HL-60/S4 treated with retinoic acid at 250 ng/mL for 4 days and 3 days (cell line): ENCODE measurements at regions not wholly inside any gene's neighbourhood (a gene's known extent, or its start where the extent isn't known, plus 50 kb on each side); places are given as distances from the start of the nearest gene placed in this dataset.

Experiments
- in situ Hi-C: fragments of 300-500 bp; cut with MboI; formaldehyde crosslinking; loops from 2 replicates; pipeline ENCODE4 v1.7.0; 2022; ENCODE audit warnings: low sequenced_read_pairs

DNA sequence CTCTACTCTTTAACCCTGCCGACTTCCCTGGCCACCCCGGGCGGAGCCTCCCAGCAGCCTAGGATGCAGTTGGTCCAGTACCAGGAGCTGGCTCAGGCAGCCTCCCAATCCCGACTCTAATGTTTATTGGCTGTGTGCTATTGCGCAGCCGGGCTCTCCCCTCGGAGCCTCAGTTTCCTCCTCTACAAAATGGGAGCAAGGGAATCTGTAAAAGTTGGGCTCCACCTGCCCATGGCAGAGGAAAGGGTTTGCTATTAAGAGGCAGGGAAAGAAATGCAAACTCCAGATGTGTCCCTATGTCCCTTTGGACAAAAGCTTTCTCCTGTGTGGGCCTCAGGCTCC lies 140.8 kb upstream of the PJA1 start:
- in situ Hi-C loops, result no loop called here

DNA sequence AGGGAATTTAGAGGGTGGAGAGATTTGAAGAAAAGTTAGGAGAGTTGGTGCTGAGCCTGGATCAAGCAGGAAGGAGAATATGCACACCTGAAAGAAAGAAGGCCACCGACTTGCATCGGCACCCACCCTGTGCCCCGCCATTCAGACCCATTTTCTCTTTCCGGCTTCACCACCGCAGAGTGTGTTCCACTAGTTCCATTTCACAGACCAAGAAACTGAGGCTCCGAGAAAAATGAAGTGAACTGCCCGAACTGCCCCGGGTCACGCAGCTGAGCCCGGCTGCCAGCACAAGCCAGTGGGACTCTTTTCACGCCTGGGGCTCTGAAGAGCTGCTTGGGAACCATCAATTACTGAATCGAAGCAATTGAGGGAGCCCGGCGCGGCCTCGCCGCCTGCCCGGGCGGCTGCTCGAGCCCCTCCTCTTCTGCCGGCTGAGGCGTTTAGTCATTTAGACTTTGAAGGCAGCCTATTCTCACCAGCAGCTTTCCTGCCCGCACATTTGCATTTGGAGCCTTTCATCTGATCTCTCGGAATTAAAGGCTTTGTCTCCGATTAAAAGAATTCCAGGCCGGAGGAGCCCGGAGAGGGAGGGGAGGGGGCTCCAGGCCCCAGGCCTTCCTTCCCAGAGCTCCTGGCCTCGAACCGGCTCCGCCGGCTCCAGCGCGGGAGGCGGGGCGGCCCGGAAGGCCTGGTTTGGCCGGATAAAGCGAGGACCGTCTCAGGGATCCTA lies 140.2 kb upstream of the PJA1 start:
- in situ Hi-C loops, result no loop called here

DNA sequence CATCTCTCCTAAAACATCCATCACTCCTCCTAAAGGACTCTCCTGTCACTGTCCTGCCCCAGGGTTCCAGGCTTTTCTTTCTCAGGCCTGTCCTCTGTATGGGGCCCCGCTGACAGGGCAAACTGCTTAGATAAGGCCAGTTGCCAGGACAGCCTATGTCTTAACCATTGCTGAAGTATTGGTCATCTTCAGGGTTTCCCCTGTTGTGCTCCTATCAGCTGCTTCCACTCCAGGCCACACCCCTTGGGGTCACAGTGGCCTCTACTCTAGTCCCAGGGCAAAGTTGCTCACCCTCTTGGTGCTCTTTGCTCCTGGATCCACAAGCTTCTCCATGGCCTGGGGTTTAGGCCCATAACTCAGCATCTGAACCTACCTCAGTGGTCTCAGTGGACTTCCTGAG lies 138.0 kb upstream of the PJA1 start:
- in situ Hi-C loops, result no loop called here

GRCh38 chrX:69299951-69300714 lies 134.9 kb upstream of the PJA1 start:
- in situ Hi-C loops, result no loop called here

DNA sequence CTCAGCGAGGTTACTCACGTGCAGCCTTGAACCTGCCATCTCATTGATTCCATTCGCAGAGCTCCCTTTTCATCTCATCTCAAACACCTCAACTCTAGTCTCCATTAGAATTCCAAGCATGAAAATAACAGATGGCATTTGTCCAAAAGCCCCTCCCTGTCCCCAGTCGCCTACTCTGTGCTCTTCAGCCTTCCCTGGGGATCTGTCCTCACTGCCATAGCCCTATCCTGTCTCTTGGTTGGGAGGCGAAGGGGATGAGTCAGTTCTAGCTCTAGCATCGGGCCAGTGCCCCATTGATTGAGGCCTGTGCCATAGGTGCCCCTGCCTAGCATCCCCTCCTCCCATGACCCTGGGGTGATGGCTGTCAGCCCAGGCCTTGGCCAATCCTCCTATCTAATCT lies 134.0 kb upstream of the PJA1 start:
- in situ Hi-C loops, result no loop called here

- in situ Hi-C loops, result no loop called here
Observed at GRCh38 chrX:69298466-69299140, 133.3 kb upstream of the PJA1 start.

DNA sequence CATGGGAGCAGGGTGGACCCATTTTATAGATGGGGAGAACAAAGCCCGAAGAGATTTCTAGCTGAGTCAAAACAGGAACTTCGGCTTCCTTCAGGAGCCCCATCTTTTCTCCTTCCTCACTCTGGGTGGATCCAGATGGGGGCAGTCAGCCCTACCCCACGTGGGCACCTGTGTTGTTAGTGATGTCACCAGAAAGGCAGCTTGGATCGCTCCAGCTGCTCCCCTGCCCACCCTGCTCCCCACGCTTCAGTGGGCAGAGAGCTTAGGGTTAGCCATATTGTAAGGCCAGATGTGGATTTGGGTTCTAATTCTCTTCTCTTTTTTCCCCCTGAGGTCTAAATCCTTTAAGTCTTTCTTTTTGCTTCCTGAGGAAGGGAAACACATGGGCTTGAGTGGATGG lies 132.3 kb upstream of the PJA1 start:
- in situ Hi-C loops, result no loop called here

DNA sequence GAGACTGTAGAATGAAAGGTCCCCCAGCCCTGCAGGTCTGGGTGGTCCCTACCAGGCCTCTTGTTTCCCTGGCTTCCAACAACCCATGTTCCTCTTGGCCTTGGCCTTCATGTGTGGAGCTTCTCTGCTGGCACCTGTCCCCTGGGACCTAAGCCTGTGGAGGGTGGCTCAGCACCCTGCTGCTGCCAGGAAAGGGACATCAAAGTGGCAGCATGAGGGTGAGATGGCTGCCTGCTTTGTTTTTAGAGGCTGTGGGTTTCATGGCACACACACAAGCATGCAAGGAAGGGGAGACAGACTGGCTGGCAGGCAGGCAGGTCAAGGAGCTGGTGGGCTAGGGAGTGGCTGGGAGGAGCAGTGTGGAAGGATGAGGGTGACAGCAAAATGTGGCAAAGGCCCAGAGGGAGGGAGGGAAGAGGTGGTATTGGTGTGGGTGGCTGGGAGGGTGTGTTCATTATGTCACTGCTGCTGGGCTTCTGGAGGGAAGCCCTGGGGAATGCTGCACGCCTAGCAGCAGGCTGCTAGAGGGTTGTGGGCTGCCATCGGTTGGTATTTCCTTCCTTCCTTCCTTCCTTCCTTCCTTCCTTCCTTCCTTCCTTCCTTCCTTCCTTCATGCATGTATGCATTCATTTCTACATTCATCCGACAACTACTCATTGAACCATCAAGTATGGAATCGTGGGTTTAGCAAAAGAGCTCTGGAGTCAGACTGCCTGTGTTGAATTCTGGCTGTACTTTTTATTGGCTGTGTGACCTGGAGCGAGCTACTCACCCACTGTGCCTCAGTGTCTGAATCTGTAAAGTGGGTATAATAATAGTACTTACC lies 128.7 kb upstream of the PJA1 start:
- in situ Hi-C loops, result no loop called here

DNA sequence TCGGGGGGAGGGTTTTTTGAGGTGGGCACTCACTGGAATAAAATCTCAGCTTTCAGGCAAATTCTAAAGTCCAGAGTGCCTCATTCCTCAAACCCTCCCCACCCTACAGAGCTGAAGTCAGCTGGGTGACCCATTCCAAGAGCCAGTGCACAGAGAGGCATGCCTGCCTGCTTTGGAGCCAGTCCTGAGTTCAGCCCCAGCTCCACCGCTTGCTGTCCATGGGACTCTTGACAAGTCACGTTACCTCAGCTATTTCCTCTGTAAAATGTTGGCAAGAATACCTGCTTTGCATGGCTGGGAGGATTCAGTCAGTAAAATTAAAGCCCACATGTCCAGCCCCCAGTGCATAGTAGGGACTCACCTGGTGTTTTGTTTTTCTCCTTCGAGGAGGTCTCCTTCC lies 125.9 kb upstream of the PJA1 start:
- in situ Hi-C loops, result no loop called here

DNA sequence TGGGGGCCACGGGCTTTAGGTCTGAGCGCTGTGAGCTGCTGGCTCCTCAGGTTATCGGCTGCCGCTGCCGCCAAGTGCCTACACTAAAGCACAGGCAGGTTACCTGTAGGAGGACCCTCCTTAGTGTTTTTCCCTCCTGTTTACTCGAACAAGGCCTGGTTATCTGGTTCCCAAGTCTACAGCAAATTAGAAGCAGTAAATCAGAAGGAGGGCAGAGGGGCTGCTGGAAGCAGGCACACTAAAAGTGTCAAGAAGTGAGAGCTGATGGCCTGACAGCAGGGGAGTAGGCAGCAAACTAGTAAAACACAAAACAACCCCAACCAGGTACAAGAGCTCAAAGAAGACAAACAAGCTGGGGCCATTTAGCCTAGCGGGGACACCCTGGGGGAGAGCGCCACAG lies 125.0 kb upstream of the PJA1 start:
- in situ Hi-C loops, result no loop called here

DNA sequence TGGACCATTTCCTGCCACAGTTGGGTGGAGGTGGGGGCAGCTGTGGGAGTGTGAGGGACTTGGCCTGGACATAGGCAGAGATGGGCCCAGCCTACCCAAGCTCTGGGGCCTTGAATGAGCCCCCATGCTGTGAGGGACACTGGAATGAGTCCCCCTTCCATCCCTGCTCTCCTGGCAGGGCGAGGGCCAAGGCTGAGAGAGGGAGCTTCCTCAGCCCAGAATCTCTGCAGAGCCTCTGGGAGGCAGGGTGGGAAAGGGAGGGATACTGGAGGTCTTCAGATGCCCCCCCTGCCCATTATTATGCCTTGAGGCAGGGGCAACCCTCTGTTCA lies 124.5 kb upstream of the PJA1 start:
- in situ Hi-C loops, result no loop called here

- in situ Hi-C loops, result no loop called here
Observed at GRCh38 chrX:69289046-69289792, 124.0 kb upstream of the PJA1 start.

DNA sequence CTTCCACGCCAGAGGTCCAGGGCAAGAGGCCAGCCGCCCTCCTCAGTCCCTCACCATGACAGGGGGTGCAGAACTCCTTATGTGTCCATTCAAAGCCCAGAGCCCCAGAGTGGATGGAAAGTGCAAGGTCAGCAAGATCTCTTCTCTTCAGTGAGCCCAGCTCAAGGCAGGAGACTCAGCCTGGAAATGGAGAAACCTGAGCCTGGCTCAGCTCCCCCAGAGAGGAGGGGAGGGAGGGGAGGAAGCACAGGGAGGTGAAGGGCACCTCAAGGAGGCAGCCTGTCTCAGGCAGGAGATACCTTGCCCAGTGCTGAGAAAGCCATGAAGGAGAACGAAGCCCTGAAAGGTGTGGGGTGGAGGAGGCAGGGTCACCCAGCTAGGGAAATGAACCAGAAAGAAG lies 121.8 kb upstream of the PJA1 start:
- in situ Hi-C loops, result no loop called here

DNA sequence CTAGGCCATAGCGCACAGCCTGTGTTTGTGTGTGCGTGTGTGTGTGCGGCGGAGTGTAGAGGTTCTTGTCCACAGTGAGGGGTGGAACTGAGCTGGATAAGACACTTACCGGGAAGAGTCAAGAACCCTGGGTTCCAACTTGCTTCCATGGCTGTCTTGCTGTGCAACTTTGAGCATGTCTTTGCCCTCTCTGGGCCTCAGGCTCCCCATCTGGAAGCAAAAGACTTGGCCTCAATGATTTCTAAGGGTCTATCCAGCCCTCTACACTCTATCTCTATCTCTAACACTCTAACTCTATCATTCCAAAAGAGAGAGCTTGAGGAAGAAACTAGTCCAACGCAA lies 121.3 kb upstream of the PJA1 start:
- in situ Hi-C loops, result no loop called here

DNA sequence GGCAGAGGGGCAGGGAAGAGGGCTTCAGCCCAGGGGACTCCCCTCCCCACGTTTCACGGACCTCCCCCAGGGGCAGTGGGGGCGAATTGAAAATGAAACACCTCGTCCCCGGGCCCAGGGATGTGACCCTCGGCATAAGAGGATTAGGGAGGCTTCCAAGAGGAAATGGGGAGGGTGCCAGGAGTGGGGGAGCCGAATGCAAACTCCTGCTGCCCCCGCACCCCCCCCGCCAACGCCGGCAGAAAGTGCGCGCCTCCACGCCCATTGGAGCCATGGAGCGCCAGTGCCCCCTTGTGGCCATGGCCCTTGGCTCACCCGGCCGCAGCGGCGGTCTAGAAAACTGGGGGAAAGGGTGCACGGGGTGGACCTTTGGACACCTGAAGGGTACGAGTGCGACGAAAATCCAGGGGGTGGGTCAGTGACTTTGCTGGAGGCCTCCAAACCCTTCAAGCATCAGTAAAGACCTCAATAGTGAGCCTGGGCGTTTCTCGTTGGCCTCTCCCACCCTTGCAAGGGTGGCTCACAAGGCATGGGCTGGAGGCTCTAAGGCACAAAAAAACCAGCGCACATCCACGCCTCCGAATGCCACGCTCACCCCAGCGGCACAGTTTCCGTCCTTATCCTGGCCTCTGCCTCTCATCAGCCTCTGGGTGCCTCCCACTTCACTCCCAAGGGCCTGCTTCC lies 120.8 kb upstream of the PJA1 start:
- in situ Hi-C loops, result no loop called here

DNA sequence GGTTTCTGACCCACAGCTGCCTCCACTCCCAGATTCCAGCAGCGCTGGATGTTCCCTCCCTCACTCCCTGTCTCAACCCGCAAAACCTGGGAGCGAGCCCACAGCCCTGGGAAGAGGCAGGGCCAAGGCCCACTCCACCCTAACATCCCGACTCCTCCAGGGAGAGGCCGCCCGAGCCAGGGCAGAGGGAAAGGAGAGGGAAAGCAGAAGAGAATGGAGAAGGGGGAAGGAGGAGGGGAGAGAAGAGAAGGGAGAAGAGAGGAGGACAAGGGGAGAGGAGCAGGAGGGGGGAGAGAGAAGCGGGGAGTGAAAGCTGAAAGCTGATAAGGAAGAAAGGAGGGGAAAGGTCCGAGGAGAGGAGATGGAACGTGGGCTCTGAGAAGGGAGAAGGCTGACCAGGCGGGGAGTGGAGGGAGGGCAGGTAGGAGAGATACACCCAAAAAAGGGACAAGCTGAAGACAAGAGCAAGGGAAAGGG lies 120.2 kb upstream of the PJA1 start:
- in situ Hi-C loops, result no loop called here

- in situ Hi-C loops, result no loop called here
Observed at GRCh38 chrX:69284491-69284890, 119.2 kb upstream of the PJA1 start.

- in situ Hi-C loops, result no loop called here
Observed at GRCh38 chrX:69282893-69283690, 117.8 kb upstream of the PJA1 start.

- in situ Hi-C loops, result no loop called here
Observed at GRCh38 chrX:69280933-69281332, 115.7 kb upstream of the PJA1 start.
